ENCODE measurements at regions not wholly inside any gene's neighbourhood (a gene's known extent, or its start where the extent isn't known, plus 50 kb on each side); places are given as distances from the start of the nearest gene placed in this dataset.

GRCh38 chr18:60445341-60445740, 72.8 kb upstream of the MC4R start:
- DNase-seq, result no peak
- Histone ChIP-seq H3K36me3 (no peaks in the 10 kb centered on the region), H3K27me3 (replicated peaks in 1 of 7) (no peaks in the 10 kb centered on the region), H3K4me1 (no peaks in the 10 kb centered on the region), H3K27ac (no peak overlapping the region), H3K9me3 (peaks cover 0 to 3% (median 0%) of the 10 kb centered on the region in 8 donors), H3K4me3 (no peak overlapping the region)
- no peak for TF ChIP-seq CTCF (IDR thresholded peaks at IDR 0.05 in 8 of 11, conservative IDR thresholded peaks at IDR 0.05 in 3 of 11)
- no peak for TF ChIP-seq POLR2AphosphoS5 (IDR thresholded peaks at IDR 0.05)
- TF ChIP-seq POLR2A (IDR thresholded peaks at IDR 0.05), result no peak
- intact Hi-C loops (cut with DNase I; ENCODE audit: low total_unique reads), result no loop called here

DNA sequence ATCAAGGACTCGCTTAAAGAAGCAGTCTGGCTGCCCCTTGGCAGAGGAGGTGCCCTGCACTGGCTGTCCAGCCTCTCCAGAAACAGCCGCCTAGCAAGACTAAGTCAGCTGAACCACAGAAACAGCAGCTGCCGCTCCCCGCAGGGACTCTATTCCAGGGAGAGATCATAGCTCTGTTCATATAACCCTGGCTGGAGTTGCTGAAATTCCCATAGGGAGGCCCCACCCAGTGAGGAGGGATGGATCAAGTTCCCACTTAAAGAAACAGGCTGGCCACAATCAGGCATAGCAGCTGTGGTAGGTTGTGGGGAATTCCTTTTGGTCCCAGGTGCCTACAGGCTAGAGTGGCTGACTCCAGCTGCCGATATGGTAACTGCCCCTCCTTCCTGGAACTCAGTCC, 74.2 kb upstream of the MC4R start:
- intact Hi-C loops (cut with DNase I; ENCODE audit: low total_unique reads), result no loop called here
- Histone ChIP-seq H3K9me3 (peaks cover 0 to 3% (median 0%) of the 10 kb centered on the region in 8 donors), H3K4me3 (no peak overlapping the region), H3K27ac (no peak overlapping the region), H3K36me3 (no peaks in the 10 kb centered on the region), H3K4me1 (no peaks in the 10 kb centered on the region), H3K27me3 (replicated peaks in 1 of 7) (no peaks in the 10 kb centered on the region)
- TF ChIP-seq POLR2A (IDR thresholded peaks at IDR 0.05) (no peak), CTCF (IDR thresholded peaks at IDR 0.05 in 8 of 11, conservative IDR thresholded peaks at IDR 0.05 in 3 of 11) (no peak), POLR2AphosphoS5 (IDR thresholded peaks at IDR 0.05) (no peak)
- WGBS, 5 donors, result 85 to 100% (median 87%) methylated on average over 3 to 5 of the region's 5 CpGs
- DNase-seq, result peak; percentile 67

GRCh38 chr18:60448487-60449267, 76.1 kb upstream of the MC4R start:
- Histone ChIP-seq H3K27ac (no peak overlapping the region), H3K9me3 (no peaks in the 10 kb centered on the region), H3K4me1 (no peaks in the 10 kb centered on the region), H3K27me3 (replicated peaks in 1 of 7) (no peaks in the 10 kb centered on the region), H3K36me3 (no peaks in the 10 kb centered on the region), H3K4me3 (no peak overlapping the region)
- intact Hi-C loops (cut with DNase I; ENCODE audit: low total_unique reads), result no loop called here
- no peak for DNase-seq
- TF ChIP-seq CTCF (IDR thresholded peaks at IDR 0.05 in 8 of 11, conservative IDR thresholded peaks at IDR 0.05 in 3 of 11), result no peak
- 76 to 87% (median 77%) methylated on average over 3 of the region's 3 CpGs for WGBS, 5 donors

GRCh38 chr18:60452421-60452820, 79.8 kb upstream of the MC4R start:
- no peaks in the 10 kb centered on the region for H3K27me3 ChIP-seq (replicated peaks in 1 of 7)
- no peak for DNase-seq
- no peak for TF ChIP-seq POLR2AphosphoS5 (IDR thresholded peaks at IDR 0.05)
- no peak for TF ChIP-seq POLR2A (IDR thresholded peaks at IDR 0.05)
- no peak for TF ChIP-seq CTCF (IDR thresholded peaks at IDR 0.05 in 8 of 11, conservative IDR thresholded peaks at IDR 0.05 in 3 of 11)
- H3K27ac ChIP-seq, result no peak overlapping the region
- no peaks in the 10 kb centered on the region for H3K4me1 ChIP-seq
- peaks cover 0 to 11% (median 0%) of the 10 kb centered on the region in 8 donors for H3K9me3 ChIP-seq
- intact Hi-C loops (cut with DNase I; ENCODE audit: low total_unique reads), result no loop called here
- 72 to 83% (median 79%) methylated on average over 1 of the region's 1 CpG for WGBS, 5 donors
- H3K4me3 ChIP-seq, result no peak overlapping the region
- no peaks in the 10 kb centered on the region for H3K36me3 ChIP-seq
